ENCODE measurements at regions not wholly inside any gene's neighbourhood (a gene's known extent, or its start where the extent isn't known, plus 50 kb on each side); places are given as distances from the start of the nearest gene placed in this dataset.

- H3K4me3 ChIP-seq (ENCODE audit: low read length), result no peak overlapping the region
- no peak overlapping the region for H3K27ac ChIP-seq (ENCODE audit: low read length)
- H3K9me2 ChIP-seq (ENCODE audit: insufficient read depth, low read length), result no peaks in the 10 kb centered on the region
- H2AFZ ChIP-seq (ENCODE audit: low read depth, low read length), result no peak overlapping the region
- H3K4me2 ChIP-seq (ENCODE audit: low read length), result no peak overlapping the region
- H3K9ac ChIP-seq (ENCODE audit: low read length), result no peak overlapping the region
- H3K79me2 ChIP-seq (replicated peaks; ENCODE audit: insufficient read depth, low read length), result no peaks in the 10 kb centered on the region
- H3K27me3 ChIP-seq (ENCODE audit: insufficient read depth, low read depth, low read length), result no peaks in the 10 kb centered on the region
- no peaks in the 10 kb centered on the region for H3F3A ChIP-seq (ENCODE audit: insufficient read depth, low read length, poor library complexity, severe bottlenecking)
- no peaks in the 10 kb centered on the region for H3K36me3 ChIP-seq (ENCODE audit: insufficient read depth, low read length)
- TF ChIP-seq, protein P1, sequence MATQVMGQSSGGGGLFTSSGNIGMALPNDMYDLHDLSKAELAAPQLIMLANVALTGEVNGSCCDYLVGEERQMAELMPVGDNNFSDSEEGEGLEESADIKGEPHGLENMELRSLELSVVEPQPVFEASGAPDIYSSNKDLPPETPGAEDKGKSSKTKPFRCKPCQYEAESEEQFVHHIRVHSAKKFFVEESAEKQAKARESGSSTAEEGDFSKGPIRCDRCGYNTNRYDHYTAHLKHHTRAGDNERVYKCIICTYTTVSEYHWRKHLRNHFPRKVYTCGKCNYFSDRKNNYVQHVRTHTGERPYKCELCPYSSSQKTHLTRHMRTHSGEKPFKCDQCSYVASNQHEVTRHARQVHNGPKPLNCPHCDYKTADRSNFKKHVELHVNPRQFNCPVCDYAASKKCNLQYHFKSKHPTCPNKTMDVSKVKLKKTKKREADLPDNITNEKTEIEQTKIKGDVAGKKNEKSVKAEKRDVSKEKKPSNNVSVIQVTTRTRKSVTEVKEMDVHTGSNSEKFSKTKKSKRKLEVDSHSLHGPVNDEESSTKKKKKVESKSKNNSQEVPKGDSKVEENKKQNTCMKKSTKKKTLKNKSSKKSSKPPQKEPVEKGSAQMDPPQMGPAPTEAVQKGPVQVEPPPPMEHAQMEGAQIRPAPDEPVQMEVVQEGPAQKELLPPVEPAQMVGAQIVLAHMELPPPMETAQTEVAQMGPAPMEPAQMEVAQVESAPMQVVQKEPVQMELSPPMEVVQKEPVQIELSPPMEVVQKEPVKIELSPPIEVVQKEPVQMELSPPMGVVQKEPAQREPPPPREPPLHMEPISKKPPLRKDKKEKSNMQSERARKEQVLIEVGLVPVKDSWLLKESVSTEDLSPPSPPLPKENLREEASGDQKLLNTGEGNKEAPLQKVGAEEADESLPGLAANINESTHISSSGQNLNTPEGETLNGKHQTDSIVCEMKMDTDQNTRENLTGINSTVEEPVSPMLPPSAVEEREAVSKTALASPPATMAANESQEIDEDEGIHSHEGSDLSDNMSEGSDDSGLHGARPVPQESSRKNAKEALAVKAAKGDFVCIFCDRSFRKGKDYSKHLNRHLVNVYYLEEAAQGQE (IDR thresholded peaks at IDR 0.05; ENCODE audit: borderline replicate concordance), result no peak
- H3K9me3 ChIP-seq (ENCODE audit: low read length), result no peaks in the 10 kb centered on the region
- H4K20me1 ChIP-seq (ENCODE audit: insufficient read depth), result no peaks in the 10 kb centered on the region
Observed at GRCh38 chr20:4555188-4555890, 130.9 kb upstream of the PRNP start.

GRCh38 chr20:4554346-4554745 is 131.9 kb upstream of the PRNP start:
- Histone ChIP-seq H3K4me3 (ENCODE audit: low read length) (no peak overlapping the region), H3K27ac (ENCODE audit: low read length) (no peak overlapping the region), H3K9ac (ENCODE audit: low read length) (no peak overlapping the region), H3K4me2 (ENCODE audit: low read length) (no peak overlapping the region), H3F3A (ENCODE audit: insufficient read depth, low read length, poor library complexity, severe bottlenecking) (no peaks in the 10 kb centered on the region), H3K27me3 (ENCODE audit: insufficient read depth, low read depth, low read length) (no peaks in the 10 kb centered on the region), H4K20me1 (ENCODE audit: insufficient read depth) (no peaks in the 10 kb centered on the region), H3K9me2 (ENCODE audit: insufficient read depth, low read length) (no peaks in the 10 kb centered on the region), H3K36me3 (ENCODE audit: insufficient read depth, low read length) (no peaks in the 10 kb centered on the region), H3K79me2 (replicated peaks; ENCODE audit: insufficient read depth, low read length) (no peaks in the 10 kb centered on the region), H3K9me3 (ENCODE audit: low read length) (no peaks in the 10 kb centered on the region), H2AFZ (ENCODE audit: low read depth, low read length) (no peak overlapping the region)
- TF ChIP-seq EP300 (conservative IDR thresholded peaks at IDR 0.05; ENCODE audit: poor library complexity, severe bottlenecking) (no peak), RAD21 (conservative IDR thresholded peaks at IDR 0.05) (no peak), EZH2 (IDR thresholded peaks at IDR 0.05; ENCODE audit: borderline replicate concordance, insufficient read depth, low read length, poor library complexity, severe bottlenecking) (no peak), POLR2AphosphoS5 (IDR thresholded peaks at IDR 0.05) (no peak), TAF1 (IDR thresholded peaks at IDR 0.05; ENCODE audit: low read depth) (no peak), CTCF (IDR thresholded peaks at IDR 0.05; ENCODE audit: poor library complexity, severe bottlenecking) (no peak), MXI1 (conservative IDR thresholded peaks at IDR 0.05; ENCODE audit: poor library complexity, severe bottlenecking) (no peak), SMC3 (conservative IDR thresholded peaks at IDR 0.05; ENCODE audit: poor library complexity) (no peak)
- TF ChIP-seq, protein P1 (IDR thresholded peaks at IDR 0.05; ENCODE audit: borderline replicate concordance), result no peak
